Activated naive CD4-positive, alpha-beta T cell treated with anti-CD3 and anti-CD28 coated beads, Interleukin-2, amount 50 U/mL, for 24 hours (primary cell): ENCODE measurements at regions not wholly inside any gene's neighbourhood (a gene's known extent, or its start where the extent isn't known, plus 50 kb on each side); places are given as distances from the start of the nearest gene placed in this dataset.

Source experiments
- H3K27ac Mint-ChIP-seq: one replicate; pipeline ENCODE4 v1.8.0; 2021; ENCODE audit warnings: mild to moderate bottlenecking, mixed read lengths
- H3K27me3 Mint-ChIP-seq: one replicate; pipeline ENCODE4 v1.8.0; 2021; ENCODE audit warnings: mixed read lengths
- H3K36me3 Mint-ChIP-seq: one replicate; pipeline ENCODE4 v1.8.0; 2021; ENCODE audit warnings: mixed read lengths
- H3K4me1 Mint-ChIP-seq: one replicate; pipeline ENCODE4 v1.8.0; 2021; ENCODE audit warnings: mixed read lengths
- H3K4me3 Mint-ChIP-seq: one replicate; pipeline ENCODE4 v1.8.0; 2021; ENCODE audit warnings: mild to moderate bottlenecking, mixed read lengths
- H3K9me3 Mint-ChIP-seq: one replicate; pipeline ENCODE4 v1.8.0; 2021; ENCODE audit warnings: mixed read lengths

DNA sequence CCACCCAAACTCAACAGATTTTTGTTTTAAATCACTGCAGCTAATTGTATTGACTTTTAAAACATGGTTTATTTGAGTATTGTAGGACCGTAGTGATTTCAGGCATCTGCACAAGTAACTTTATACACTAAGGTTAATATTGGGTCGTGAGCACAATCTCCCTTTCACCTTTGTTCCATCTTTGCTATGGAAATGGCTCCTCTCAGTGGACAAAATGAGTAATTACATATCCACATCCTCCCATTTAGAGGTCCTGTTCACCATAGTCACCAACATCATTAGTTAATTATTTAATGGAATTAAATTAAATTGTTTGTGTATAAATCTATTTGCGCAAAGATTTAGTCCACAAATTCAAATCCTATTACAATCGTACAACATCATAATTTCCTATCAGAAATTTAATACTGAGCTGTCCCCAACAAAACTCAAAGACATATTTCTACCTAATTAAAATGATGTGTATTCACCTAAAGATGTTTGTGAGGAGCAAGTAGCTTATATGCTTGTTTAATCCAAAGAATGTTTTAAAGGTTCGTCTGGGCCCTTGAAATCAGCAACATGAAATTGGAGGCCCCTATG lies 173.0 kb upstream of the DAPK1 start:
- H3K4me1 Mint-ChIP-seq: no peaks in the 10 kb centered on the region
- no peaks in the 10 kb centered on the region for H3K36me3 Mint-ChIP-seq
- no peak overlapping the region for H3K4me3 Mint-ChIP-seq
- H3K27ac Mint-ChIP-seq: no peak overlapping the region
- peaks cover 10% of the 10 kb centered on the region for H3K27me3 Mint-ChIP-seq
- H3K9me3 Mint-ChIP-seq: no peaks in the 10 kb centered on the region

DNA sequence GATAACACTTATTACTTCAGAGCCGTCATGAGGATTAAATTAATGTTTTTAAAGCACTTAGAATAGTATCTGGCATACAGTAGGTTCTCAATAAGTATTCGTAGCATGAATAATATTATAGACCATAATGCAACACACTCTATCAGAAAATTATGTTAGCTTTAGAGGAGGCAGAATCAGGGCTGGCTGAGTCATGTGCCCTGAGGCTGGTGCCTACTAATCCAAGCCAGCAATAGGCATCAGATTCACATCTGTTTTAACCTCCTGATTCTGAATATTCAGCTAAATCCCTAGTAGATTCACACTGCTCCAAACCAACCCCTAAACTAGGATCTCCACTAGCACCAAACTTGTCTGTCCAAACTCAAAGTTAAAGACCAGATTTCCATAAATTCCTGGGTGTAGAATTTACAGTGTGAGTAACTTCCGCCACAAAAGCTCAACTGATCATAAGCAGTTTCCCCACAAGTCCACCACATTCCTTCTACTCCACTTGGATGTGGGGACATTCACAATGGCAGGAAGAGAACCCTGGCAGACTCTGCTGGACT lies 170.0 kb upstream of the DAPK1 start:
- Mint-ChIP-seq H3K4me3 (no peak overlapping the region), H3K27me3 (peaks cover 8% of the 10 kb centered on the region), H3K27ac (no peak overlapping the region), H3K4me1 (no peaks in the 10 kb centered on the region), H3K36me3 (no peaks in the 10 kb centered on the region), H3K9me3 (peaks cover 8% of the 10 kb centered on the region)

DNA sequence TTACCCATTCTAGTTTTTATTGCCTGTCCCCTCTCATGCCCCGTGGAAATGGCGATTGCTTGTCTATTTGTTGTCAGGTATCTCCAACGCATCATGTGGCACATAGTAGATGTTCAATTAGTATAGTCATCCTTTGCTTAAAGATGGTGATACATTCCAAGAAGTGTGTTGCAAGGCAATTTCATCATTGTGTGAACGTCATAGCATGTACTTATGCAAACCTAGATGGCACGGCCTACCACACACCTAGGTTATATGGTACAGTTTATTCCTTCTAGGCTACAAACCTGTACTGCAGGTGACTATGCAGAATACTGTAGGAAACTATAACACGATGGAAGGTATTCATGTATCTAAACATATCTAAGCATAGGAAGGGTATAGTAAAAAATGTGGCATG lies 163.9 kb upstream of the DAPK1 start:
- peaks cover 10% of the 10 kb centered on the region for H3K4me1 Mint-ChIP-seq
- H3K27ac Mint-ChIP-seq: no peak overlapping the region
- H3K4me3 Mint-ChIP-seq: no peak overlapping the region
- H3K27me3 Mint-ChIP-seq: peaks cover 22% of the 10 kb centered on the region
- H3K36me3 Mint-ChIP-seq: no peaks in the 10 kb centered on the region
- H3K9me3 Mint-ChIP-seq: peaks cover 8% of the 10 kb centered on the region

DNA sequence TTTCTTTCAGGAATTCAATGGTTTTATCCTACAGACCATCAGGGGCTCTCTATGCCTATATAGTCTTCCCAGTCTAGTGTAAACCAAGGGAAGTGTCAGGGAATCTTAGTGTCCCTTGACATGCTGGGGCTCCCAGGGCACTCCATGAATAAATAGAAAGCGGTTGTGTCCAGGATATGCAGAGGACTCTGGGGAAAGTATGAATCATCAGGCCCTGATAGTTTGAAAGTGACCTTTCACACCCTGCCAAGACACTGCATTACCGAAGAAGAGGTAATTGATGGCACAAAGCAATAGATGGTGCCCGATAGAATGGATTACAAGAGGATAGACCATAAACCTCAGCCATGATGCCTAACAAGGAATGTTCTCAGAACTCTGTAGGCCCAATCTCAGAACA lies 163.3 kb upstream of the DAPK1 start:
- H3K27me3 Mint-ChIP-seq: peaks cover 22% of the 10 kb centered on the region
- peaks cover 8% of the 10 kb centered on the region for H3K9me3 Mint-ChIP-seq
- H3K27ac Mint-ChIP-seq: no peak overlapping the region
- H3K4me1 Mint-ChIP-seq: peaks cover 10% of the 10 kb centered on the region
- H3K4me3 Mint-ChIP-seq: no peak overlapping the region
- H3K36me3 Mint-ChIP-seq: no peaks in the 10 kb centered on the region

DNA sequence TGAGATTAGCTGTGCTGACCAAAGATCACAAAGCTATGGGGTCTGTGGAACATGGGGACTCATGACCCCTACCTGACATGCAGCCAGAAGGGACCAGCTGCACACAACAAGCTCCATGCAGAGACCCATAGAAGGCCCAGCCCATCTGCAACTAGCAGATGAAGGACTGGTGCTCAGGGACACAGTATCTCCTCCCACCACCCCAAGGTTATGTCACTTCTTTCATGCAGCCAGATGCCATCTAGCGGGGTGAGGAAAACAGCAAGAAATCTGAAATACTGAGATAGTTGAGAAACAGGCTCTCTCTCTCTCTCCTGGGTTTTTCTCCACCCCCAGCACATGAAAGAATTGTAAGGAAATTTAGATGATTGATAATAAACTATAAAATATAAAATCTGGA lies 161.3 kb upstream of the DAPK1 start:
- H3K27me3 Mint-ChIP-seq: peaks cover 22% of the 10 kb centered on the region

DNA sequence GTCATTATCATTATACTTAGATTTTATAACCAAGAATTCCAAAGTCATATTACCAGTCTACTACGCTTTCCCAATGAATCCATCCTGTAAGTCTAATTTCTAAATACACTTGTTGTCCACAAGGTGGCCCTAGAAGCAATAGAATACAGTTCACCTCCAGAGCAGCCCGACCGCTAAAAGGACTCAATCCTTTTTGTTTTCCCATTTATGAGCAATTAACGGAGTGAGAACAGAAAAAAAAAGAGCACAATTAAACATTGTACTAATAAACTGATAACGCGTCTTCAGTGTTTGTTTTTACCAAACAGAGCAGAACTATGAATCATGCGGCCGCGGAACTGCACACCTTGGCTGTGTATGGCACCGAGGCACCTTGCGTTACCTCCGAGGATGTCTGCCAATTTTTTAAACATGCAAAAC lies 160.7 kb upstream of the DAPK1 start:
- peak overlapping the region; percentile 79 for H3K4me3 Mint-ChIP-seq
- H3K27ac Mint-ChIP-seq: no peak overlapping the region
- H3K27me3 Mint-ChIP-seq: peaks cover 22% of the 10 kb centered on the region
- no peaks in the 10 kb centered on the region for H3K36me3 Mint-ChIP-seq
- H3K4me1 Mint-ChIP-seq: peaks cover 10% of the 10 kb centered on the region
- no peaks in the 10 kb centered on the region for H3K9me3 Mint-ChIP-seq

More for the DNA sequence above, 161.3 kb upstream of the DAPK1 start:
- Mint-ChIP-seq H3K36me3 (no peaks in the 10 kb centered on the region), H3K9me3 (no peaks in the 10 kb centered on the region), H3K27ac (no peak overlapping the region), H3K4me1 (peaks cover 10% of the 10 kb centered on the region), H3K4me3 (no peak overlapping the region)

DNA sequence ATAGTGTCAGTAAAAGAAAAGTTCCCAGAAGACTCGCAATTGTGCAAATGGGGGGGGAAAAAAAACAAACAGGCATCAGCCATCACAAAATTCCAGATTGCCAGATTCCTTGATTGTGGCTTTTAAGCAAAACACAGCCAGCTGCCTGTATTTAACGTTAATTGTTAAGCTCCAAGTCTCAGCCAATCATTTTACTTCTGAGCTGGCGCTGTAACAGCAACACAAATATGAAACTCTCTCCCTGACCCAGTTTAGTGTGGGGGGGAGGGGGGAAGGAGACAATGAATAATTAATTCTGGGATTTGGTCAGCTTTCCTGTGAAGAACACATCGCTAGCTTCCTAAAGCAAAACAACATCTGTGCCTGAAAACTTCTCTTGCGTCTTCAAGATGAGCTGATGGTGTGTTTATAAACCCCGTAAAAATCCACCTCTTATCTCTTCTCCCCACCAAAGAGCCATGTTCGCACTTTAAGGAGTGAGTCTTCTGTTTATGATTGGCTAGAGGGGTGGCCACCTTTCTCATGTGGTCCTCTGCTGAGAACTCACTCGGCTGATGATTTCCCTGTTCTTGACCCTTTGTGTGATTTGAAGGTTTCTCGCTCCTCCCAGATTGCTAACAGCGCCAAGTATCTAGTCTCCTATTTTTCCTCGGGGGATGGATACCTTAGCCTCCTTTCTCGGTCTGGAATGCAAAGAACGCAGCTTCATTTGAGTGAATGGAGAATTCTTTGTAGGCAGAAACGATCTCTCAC lies 160.2 kb upstream of the DAPK1 start:
- Mint-ChIP-seq H3K27ac (no peak overlapping the region), H3K4me3 (peak overlapping the region; percentile 79), H3K9me3 (no peaks in the 10 kb centered on the region)

DNA sequence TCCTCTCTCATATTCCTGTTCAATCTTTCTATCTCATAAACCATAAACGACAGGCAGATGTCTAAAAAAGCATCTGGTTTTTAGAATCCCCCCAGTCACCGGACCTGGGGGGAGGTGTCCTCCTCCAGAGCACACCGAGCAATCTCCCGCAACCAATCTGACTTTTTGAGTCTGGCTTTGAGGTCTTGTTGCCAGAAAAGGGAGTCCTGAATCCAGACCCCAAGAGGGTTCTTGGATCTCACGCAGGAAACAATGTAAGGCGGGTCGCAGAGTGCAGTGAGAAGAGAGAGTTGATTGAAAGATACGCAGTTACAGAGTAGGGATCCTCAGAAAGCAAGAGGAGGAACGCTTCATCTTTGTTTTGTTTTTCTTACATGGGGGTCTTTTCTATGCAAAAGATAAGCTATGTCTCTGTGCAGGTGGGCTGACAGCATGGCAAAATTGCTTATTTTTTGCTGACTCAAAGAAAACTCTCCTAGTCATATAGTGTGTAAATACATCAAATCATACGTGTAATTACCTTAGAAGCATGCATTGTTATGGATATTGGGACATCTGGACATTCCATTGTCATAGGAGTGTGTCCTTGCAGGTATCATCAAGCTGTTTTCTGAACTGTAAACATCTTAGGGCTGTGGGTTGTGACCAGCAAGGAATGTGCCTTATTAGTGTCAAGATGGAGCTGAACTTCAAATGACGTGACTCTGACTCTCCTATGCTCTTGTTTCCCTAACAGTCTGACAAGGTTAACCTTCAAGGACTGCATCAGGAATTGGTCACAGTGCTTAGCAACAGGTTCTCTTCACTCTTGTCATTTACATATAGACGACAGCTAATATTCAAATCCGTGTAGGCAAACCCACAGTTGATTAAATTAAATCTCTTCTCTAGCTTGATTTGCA lies 159.3 kb upstream of the DAPK1 start:
- Mint-ChIP-seq H3K27ac (no peak overlapping the region), H3K9me3 (no peaks in the 10 kb centered on the region), H3K36me3 (no peaks in the 10 kb centered on the region), H3K4me3 (peak overlapping the region; percentile 21), H3K27me3 (peaks cover 24% of the 10 kb centered on the region), H3K4me1 (peaks cover 10% of the 10 kb centered on the region)

More for the DNA sequence above, 160.2 kb upstream of the DAPK1 start:
- Mint-ChIP-seq H3K4me1 (peaks cover 10% of the 10 kb centered on the region), H3K36me3 (no peaks in the 10 kb centered on the region), H3K27me3 (peaks cover 23% of the 10 kb centered on the region)

DNA sequence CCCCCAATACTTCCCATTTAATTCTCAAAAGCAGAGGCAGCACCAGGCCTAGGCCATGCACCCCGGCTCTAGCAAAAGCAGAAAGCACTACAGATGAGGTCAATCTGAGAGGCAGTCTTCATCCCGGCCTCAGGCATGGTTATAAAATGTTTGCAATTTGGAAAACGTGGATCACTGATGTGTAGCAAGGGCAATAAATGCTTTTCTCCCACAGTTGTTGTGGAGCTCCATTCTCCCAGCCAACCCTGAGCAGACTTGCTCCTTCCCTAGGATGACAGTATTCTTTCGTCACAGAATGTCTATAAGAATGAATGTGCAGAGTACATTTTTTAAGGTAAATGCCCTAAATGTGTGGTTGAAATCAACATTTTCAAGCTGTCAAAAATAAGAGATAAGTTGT lies 157.3 kb upstream of the DAPK1 start:
- Mint-ChIP-seq H3K4me3 (no peak overlapping the region), H3K4me1 (peaks cover 10% of the 10 kb centered on the region), H3K27ac (no peak overlapping the region), H3K9me3 (no peaks in the 10 kb centered on the region), H3K36me3 (no peaks in the 10 kb centered on the region), H3K27me3 (peaks cover 20% of the 10 kb centered on the region)

DNA sequence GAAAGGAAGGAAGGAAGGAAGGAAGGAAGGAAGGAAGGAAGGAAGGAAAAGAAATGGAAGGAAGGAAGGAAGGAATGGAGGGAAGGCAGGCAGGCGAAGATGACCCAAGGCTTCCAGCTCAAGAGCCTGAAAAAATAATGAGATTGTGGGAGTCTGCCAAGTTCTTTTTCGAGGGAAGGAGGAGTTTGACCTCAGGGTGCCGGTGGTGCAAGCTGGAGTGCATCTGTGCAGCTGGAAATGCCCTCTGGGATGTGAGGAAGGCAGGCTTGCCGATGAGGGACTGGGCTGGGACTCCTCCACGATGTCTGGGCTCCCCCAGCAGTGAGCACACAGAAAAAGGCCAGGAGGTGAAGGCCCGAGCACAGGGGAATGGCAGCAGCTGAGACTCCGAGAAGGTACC lies 154.9 kb upstream of the DAPK1 start:
- Mint-ChIP-seq H3K27me3 (peaks cover 8% of the 10 kb centered on the region), H3K4me3 (no peak overlapping the region), H3K27ac (no peak overlapping the region), H3K4me1 (peaks cover 2% of the 10 kb centered on the region), H3K9me3 (no peaks in the 10 kb centered on the region), H3K36me3 (no peaks in the 10 kb centered on the region)

DNA sequence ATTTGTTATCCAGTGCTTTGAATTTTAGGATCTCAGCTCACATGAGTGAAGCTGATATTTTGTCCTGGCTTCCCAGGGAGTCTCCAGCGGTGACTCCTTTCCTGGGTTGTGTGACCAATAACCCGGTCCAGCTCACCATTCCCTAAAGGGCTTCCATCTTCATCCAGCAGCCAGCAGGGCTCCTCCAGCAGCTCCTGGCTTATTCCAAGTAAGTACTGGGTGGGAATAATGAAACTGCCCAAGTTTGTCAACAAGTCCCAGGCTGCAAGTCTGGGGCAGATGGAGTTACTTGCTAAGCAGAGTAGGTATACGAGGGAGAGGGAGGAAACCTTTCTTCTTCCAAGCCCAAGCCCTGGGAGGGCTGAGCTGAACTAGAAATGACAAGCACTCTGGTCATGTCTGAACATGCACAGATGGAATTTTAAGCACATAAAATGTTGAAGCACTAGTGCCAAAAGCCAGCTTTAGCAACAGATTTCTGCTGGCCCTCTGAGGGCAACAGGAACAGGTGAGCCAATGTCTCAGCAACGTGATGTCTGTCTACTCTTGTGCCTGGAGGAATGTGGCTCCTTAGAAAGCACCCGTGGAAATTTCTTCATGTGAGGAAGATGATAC lies 153.7 kb upstream of the DAPK1 start:
- H3K4me1 Mint-ChIP-seq: no peaks in the 10 kb centered on the region
- no peaks in the 10 kb centered on the region for H3K36me3 Mint-ChIP-seq
- H3K4me3 Mint-ChIP-seq: no peak overlapping the region
- no peaks in the 10 kb centered on the region for H3K9me3 Mint-ChIP-seq
- peaks cover 5% of the 10 kb centered on the region for H3K27me3 Mint-ChIP-seq
- no peak overlapping the region for H3K27ac Mint-ChIP-seq

DNA sequence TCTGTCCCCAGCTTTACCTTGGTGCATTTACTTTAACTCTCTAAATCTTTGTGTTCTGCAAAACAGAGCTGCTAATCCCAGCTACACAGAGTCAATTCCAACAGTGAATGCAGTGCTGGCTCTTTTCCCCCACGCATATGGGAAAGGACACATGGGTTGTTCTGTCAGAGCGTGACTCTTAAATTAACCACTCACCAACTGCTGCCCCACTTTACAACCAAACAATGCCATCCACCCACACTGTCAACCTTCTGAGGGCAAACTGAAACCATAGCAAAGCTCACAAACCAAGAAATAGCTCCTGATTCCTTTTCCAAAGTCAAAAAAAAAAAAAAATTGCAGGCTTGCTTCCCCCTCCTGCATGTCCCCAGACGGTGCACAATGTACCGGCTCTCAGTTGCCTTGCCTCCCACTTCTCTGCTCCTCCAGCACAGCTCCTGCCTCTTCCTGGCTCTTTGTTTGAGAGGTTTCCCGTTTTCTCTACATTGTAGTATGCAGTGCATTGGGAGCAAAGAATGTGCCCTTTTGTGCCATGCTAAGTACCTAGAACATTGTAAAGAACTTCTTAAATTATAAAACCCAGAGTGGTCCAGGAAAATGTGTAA lies 151.5 kb upstream of the DAPK1 start:
- Mint-ChIP-seq H3K27ac (no peak overlapping the region), H3K9me3 (no peaks in the 10 kb centered on the region), H3K4me1 (no peaks in the 10 kb centered on the region), H3K27me3 (peaks cover 5% of the 10 kb centered on the region), H3K36me3 (no peaks in the 10 kb centered on the region), H3K4me3 (no peak overlapping the region)

DNA sequence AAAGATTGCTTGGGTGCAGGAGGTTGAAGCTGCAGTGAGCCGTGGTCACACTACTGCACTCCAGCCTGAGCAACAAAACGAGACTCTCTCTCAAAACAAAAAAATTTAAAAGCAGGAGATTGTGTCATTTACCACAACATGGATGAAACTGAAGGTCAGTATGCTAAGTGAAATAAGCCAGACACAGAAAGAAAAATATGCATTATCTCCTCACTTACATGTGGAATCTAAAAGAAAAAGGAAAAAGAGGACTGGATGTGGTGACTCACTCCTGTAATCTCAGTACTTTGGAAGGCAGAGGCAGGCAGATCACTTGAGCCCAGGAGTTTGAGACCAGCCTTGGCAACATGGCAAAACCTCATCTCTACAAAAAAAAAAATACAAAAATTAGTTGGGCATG lies 146.8 kb upstream of the DAPK1 start:
- no peaks in the 10 kb centered on the region for H3K36me3 Mint-ChIP-seq
- H3K27me3 Mint-ChIP-seq: peaks cover 5% of the 10 kb centered on the region
- H3K9me3 Mint-ChIP-seq: no peaks in the 10 kb centered on the region
- H3K27ac Mint-ChIP-seq: no peak overlapping the region
- H3K4me3 Mint-ChIP-seq: no peak overlapping the region
- no peaks in the 10 kb centered on the region for H3K4me1 Mint-ChIP-seq

DNA sequence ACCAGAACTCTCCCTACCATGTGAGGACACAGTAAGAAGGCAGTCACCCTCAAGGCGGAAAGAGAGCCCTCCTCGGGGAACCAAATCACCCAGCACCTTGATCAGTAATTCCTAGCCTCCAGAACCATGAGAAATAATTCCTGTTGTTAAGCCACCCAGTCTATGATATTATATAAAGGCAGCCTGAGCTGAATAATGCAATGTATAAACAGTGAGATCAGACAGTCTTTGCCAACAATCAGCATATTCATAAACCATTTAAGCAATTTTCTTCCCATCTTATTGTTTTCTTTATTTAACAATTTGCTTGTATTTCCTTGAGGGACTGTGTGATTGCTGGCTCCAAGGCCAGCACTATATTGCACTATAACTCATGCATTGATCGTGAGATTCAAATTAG lies 144.4 kb upstream of the DAPK1 start:
- no peak overlapping the region for H3K27ac Mint-ChIP-seq
- H3K36me3 Mint-ChIP-seq: no peaks in the 10 kb centered on the region
- no peaks in the 10 kb centered on the region for H3K4me1 Mint-ChIP-seq
- H3K9me3 Mint-ChIP-seq: no peaks in the 10 kb centered on the region
- no peak overlapping the region for H3K4me3 Mint-ChIP-seq
- peaks cover 2% of the 10 kb centered on the region for H3K27me3 Mint-ChIP-seq

DNA sequence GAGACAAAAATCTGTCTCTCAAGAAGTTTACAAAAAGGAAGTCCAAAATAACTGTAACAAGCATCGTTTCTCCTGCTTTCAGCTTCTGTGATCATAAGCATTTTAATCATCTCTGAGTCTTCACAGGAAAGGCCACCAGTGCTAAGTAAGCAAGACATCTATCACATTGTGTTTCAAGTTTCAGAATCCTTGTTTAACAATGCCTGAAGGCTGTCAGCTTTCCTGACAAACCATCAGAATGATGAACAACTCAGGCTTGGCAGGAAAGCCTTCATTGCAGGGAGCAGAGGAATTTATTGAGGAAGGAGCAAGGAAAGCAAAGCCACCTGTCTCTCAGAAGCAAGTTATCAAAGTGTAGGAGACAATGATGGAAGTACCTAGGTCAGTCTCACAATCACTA lies 143.5 kb upstream of the DAPK1 start:
- no peak overlapping the region for H3K4me3 Mint-ChIP-seq
- peaks cover 4% of the 10 kb centered on the region for H3K27me3 Mint-ChIP-seq
- H3K27ac Mint-ChIP-seq: no peak overlapping the region
- no peaks in the 10 kb centered on the region for H3K36me3 Mint-ChIP-seq
- H3K9me3 Mint-ChIP-seq: no peaks in the 10 kb centered on the region
- H3K4me1 Mint-ChIP-seq: no peaks in the 10 kb centered on the region
